ENCODE measurements at regions not wholly inside any gene's neighbourhood (a gene's known extent, or its start where the extent isn't known, plus 50 kb on each side); places are given as distances from the start of the nearest gene placed in this dataset.

DNA sequence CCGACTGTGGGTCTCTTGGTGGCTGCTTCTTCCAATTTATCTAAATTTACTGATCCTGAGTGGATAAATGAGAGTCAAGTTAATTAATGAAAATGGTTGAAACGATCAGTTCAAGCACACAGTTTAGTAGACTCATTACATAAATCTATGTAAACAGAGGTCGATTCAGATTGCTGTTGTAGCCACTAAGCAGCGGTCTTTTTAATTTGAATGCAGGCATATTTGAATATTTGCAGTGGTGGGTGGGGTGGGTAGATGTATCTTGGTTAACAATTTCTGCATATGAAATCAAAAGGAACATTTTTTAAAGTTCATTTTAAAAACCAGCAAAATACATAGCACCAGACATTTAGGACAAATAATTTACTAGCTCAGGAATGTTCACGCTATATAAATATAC lies 325.9 kb downstream of the KLF12 start:
- TF ChIP-seq, protein P1, sequence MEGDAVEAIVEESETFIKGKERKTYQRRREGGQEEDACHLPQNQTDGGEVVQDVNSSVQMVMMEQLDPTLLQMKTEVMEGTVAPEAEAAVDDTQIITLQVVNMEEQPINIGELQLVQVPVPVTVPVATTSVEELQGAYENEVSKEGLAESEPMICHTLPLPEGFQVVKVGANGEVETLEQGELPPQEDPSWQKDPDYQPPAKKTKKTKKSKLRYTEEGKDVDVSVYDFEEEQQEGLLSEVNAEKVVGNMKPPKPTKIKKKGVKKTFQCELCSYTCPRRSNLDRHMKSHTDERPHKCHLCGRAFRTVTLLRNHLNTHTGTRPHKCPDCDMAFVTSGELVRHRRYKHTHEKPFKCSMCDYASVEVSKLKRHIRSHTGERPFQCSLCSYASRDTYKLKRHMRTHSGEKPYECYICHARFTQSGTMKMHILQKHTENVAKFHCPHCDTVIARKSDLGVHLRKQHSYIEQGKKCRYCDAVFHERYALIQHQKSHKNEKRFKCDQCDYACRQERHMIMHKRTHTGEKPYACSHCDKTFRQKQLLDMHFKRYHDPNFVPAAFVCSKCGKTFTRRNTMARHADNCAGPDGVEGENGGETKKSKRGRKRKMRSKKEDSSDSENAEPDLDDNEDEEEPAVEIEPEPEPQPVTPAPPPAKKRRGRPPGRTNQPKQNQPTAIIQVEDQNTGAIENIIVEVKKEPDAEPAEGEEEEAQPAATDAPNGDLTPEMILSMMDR (IDR thresholded peaks at IDR 0.05), result no peak
- no peak for TF ChIP-seq POLR2AphosphoS5 (IDR thresholded peaks at IDR 0.05)

Measured in esophagus muscularis mucosa (tissue), 3 donors.